ENCODE measurements at regions not wholly inside any gene's neighbourhood (a gene's known extent, or its start where the extent isn't known, plus 50 kb on each side); places are given as distances from the start of the nearest gene placed in this dataset.
A peak's percentile ranks its signal among the peaks of the same experiment; 100 is the strongest.

- DNase-seq = peak in 2 of 4 experiments; percentile 39 to 50
These were observed 369.0 kb downstream of the ACTL7B start for GRCh38 chr9:108486831-108487230.

- no peak for DNase-seq
These were observed 371.3 kb downstream of the ACTL7B start for GRCh38 chr9:108484468-108484867.

GRCh38 chr9:108483676-108484075, 372.1 kb downstream of the ACTL7B start:
- DNase-seq = no peak

GRCh38 chr9:108479989-108480652, 375.7 kb downstream of the ACTL7B start:
- no peak for DNase-seq

GRCh38 chr9:108478431-108479332, 377.1 kb downstream of the ACTL7B start:
- peak; percentile 52 to 80 (median 69) for DNase-seq

GRCh38 chr9:108477529-108478006, 378.2 kb downstream of the ACTL7B start:
- peak; percentile 22 to 77 (median 56) for DNase-seq

- DNase-seq = no peak
These were observed 379.2 kb downstream of the ACTL7B start for GRCh38 chr9:108476574-108476973.

GRCh38 chr9:108475813-108476212, 380.0 kb downstream of the ACTL7B start:
- DNase-seq = no peak

- DNase-seq = no peak
These were observed 381.4 kb downstream of the ACTL7B start for GRCh38 chr9:108474356-108474755.

- no peak for DNase-seq
These were observed 382.3 kb downstream of the ACTL7B start for GRCh38 chr9:108473209-108474112.

- DNase-seq = peak; percentile 81 to 92 (median 86)
These were observed 386.1 kb downstream of the ACTL7B start for GRCh38 chr9:108469654-108470053.

GRCh38 chr9:108468364-108468763, 387.4 kb downstream of the ACTL7B start:
- DNase-seq = peak; percentile 54 to 69 (median 62)

- DNase-seq = no peak
These were observed 388.0 kb downstream of the ACTL7B start for GRCh38 chr9:108467653-108468324.

GRCh38 chr9:108467161-108467560, 388.6 kb downstream of the ACTL7B start:
- DNase-seq = no peak

- DNase-seq = no peak
These were observed 389.5 kb downstream of the ACTL7B start for GRCh38 chr9:108466304-108466703.

GRCh38 chr9:108463932-108464606, 391.7 kb downstream of the ACTL7B start:
- DNase-seq = no peak

- no peak for DNase-seq
These were observed 398.9 kb downstream of the ACTL7B start for GRCh38 chr9:108456903-108457302.

GRCh38 chr9:108445431-108446071, 410.2 kb downstream of the ACTL7B start:
- DNase-seq = no peak

- DNase-seq = no peak
These were observed 411.1 kb downstream of the ACTL7B start for GRCh38 chr9:108444400-108445358.

GRCh38 chr9:108443741-108444140, 412.0 kb downstream of the ACTL7B start:
- DNase-seq = no peak
